Frontal cortex (tissue), 3 donors: ENCODE measurements at regions not wholly inside any gene's neighbourhood (a gene's known extent, or its start where the extent isn't known, plus 50 kb on each side); places are given as distances from the start of the nearest gene placed in this dataset.

Experiments used
- DNase-seq, 2 donors: peaks; one replicate each; pipeline ENCODE4 v3.0.0; 2012; ENCODE audit warnings: low spot score in 2 of 2
- FAIRE-seq: peaks from 2 replicates; lab custom pipeline; 2012; peaks lifted over from hg19 to GRCh38; lab: Jason Lieb, UNC
- donor health status: control.
- donor health status: control.
- donor health status: control.

GRCh38 chr20:4384961-4385360, 135.9 kb upstream of the ADRA1D start:
- DNase-seq (no peak), FAIRE-seq (no peak)

- FAIRE-seq (no peak), DNase-seq (no peak)
Measured at GRCh38 chr20:4383961-4384360, 134.9 kb upstream of the ADRA1D start.

DNA sequence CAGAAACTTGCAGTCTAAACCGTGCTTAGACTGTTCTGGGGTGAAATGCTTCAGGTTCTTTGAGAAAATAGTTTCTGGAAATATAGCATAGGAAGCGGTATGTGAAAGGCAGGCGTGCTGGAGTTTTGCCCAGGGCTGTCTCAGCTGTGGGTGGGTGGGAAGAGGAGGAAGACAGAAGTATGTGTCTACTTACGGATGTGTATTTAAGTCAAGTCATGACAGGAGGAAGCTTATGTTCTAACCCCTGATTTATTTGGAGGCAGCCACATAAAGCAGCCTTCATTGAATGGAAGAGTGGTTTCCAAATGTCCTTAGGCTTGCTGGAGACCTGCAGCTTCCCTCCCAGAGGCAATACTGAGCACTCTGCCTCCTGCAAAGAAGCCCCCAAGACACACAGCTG, 126.8 kb upstream of the ADRA1D start:
- no peak for FAIRE-seq
- no peak for DNase-seq

GRCh38 chr20:4373454-4373853, 124.4 kb upstream of the ADRA1D start:
- DNase-seq (no peak), FAIRE-seq (no peak)

DNA sequence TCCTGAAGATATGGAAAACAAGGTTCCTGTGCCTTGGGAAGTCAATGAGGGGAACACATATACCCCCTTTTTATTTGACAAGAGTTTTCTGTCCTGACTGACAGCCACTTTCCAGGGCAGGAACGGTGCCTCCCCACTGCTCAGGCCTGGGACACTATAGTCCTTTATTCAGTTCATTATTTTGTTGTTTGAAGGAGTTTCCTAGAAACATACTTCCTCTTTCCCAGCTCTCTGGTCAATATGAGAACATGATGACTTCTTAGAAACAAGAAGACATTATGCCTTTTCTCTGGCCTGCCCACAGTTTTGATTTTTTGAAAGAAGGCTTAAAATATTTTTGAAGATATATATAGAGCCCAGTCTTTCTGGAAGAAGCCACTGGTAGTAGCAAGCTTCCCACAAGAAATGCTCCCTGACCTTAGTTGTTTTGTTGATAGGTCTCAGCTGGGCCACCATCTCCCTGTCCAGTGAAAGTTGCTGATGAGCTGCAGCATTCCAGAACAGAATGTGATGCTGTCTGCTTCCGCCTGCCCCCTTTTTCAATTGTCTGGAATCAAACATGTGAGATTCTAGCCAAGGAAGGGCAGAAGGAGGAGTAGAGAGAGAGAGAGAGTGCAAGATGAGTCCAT, 122.7 kb upstream of the ADRA1D start:
- FAIRE-seq (no peak), DNase-seq (no peak)

DNA sequence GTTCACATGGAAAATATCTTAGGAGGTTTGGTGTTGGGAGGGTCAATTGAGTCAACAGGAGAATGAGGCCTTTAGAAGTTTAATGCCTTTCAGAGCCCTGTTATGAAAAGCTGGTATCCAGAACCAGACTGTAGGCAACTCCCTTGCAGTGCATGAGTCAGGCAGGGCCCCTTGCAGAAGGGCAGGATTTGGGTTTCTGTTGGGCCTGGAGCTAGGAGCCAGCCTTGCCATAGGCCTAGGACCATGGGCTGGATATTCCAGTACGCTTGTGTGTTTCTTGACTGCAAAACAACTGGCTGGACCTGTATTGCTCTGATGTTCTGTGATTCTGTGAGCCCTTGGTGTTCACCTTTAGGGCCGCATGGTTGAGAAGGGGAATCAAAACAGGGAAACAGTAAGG, 121.8 kb upstream of the ADRA1D start:
- DNase-seq, result no peak
- FAIRE-seq, result no peak

GRCh38 chr20:4369798-4370124, 120.7 kb upstream of the ADRA1D start:
- DNase-seq (no peak), FAIRE-seq (no peak)

DNA sequence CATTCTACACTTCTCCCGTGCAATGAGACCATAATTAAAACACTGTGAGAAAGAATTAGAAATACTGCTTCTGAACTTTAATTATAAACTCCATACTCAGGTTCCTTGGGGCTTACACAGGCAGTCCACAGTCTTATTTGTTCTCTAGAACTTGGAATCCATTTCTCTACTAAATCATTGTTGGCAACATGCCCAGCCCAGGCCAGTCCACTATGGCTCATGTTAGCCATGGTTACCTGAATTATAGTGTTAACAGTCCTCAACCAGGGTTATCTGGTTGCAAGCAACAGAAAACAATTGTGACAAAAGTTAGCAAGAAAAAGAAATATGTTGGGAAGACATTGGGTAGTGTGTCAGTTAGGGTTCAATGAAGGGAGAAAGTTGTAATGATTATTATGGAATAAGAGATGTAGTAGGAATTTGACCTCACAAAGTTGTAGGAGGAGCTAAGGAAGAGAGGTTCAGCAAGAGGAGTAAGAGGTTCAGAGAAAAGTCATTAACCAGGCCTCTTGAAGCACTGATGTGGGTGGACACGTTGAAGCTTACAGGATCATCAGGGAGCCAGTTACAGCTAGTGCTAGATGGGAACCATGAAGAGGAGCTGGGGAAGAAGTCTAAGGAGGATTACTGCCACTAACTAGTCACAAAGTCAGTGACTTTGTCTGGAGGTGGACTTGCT, 120.2 kb upstream of the ADRA1D start:
- DNase-seq (no peak), FAIRE-seq (no peak)

DNA sequence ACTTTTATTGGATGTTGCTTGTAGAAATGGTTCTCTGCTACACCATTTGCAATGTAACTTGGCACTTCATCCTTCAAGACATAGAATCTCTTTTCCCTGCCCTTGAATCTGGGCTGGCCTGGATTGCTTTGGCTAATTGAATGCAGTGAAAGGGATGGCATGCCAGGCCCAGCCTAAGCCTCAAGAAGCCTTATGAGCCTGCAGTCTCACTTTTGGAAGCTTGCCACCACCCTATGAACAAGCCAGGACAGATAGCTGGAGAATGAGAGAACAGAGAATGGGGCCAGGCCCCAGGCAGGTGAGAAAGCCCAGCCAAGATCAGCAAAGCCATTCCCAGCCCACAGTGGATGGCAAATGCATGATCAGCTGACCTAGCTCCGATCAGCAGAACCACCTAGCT, 117.0 kb upstream of the ADRA1D start:
- FAIRE-seq (no peak), DNase-seq (no peak)

DNA sequence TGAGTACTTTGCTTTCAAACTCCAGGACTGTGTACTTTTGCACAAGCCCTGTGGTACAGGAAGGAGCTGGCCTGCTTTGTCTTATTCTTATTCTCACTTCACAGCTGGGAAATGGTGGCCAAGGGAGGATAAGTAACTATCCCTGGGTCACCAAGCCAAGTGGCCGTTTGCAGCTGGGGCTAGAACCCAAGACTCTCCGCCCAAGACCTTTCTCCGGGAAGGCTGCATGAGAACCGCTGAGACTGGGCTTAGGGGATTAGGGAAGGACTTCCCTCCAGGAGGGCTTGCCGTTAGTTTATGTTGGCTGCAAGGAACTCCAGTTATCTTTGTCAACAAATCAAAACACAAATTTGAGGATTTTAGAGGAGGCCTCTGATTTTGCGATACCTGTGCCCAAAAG, 109.5 kb upstream of the ADRA1D start:
- no peak for DNase-seq

GRCh38 chr20:4352348-4352747, 103.3 kb upstream of the ADRA1D start:
- no peak for FAIRE-seq

More for the DNA sequence above, 109.5 kb upstream of the ADRA1D start:
- no peak for FAIRE-seq

DNA sequence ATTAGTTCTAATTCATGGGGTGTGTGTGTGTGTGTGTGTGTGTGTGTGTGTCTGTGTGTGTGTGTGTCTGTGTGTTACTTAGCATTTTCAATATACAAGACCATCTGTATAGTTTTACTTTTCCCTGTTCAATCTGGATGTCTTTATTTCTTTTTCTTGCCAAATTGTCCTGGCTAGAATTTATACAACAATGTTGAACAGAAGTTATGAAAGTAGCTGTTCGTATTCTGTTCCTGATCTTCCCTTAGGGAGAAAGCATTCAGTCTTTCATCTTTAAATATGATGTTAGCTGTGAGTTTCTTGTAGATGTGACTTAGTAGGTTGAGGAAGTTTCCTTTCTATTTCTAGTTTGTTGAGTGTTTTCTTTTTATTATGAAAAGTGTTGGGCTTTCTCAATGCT, 101.0 kb upstream of the ADRA1D start:
- no peak for FAIRE-seq
- DNase-seq, result no peak

More at GRCh38 chr20:4352348-4352747, 103.3 kb upstream of the ADRA1D start:
- no peak for DNase-seq

GRCh38 chr20:4344670-4345069, 95.6 kb upstream of the ADRA1D start:
- DNase-seq (no peak), FAIRE-seq (no peak)

DNA sequence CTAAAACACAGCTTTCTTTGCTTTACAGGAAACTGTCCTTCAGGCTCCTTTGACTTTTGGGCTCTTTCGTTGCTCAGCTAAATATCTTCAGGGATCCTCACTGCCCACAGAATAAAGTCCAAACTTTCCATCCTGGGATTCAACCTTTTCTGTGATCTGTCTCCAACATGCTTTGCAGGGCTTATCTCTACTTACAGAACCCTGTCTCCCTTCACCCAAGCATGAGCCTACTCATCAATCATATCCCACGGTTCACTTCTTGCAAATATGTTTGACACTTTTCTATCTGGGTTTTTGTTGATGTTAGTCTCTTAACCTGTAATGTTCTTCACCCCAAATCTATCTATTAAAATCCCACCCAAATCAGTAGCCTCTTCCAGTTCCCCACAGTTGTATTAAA, 93.5 kb upstream of the ADRA1D start:
- FAIRE-seq (no peak), DNase-seq (no peak)

DNA sequence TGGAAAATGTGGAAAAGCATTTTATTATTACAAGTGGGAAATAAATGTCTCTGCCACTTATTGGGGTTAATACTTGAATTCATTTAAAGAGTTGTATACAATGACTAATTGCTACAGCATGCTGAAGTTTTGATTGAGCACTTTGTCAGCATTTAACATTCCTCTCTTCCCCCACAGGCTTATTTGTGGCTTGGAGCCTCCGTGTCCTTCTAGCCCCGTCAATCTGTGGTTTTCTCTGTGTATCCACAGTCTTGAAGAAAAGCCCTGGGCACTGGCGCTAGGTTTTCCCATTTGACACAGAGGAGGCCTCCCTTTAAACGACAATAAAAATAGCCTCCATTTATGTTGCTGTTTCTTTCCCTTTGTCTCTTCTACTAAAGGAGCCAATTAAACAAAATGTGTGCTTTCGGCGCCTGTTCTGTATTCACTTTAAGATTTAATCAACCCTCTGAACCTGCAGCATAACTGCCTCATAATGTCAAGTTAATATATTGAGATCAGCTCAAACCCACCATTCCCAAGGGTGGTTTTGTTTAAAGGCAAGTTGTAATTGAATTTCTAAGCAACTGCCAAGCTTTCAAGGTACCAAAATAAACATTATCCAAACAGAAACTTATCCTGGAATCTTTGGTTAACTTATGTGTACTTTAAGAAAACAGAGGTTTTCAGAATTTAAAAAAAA, 92.9 kb upstream of the ADRA1D start:
- FAIRE-seq, result no peak

DNA sequence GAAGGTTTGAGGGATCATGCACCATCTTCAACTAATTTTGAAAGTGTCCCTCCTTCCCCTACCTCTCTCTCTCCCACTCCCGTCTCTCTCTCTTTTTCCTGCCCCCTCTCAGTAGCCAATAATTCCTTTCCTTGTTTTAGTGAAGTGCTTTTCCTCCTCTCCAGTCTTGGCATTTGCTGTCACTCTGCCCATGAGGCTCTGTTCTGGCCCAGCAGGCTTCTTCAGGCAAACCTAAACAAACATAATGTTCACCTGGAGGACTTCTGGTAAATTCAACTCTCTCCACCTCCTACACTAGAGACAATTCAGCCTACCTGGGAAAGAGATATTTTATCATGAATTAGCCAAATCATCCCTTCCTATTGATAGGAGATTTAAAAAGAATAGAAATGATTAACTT, 86.6 kb upstream of the ADRA1D start:
- FAIRE-seq (no peak), DNase-seq (no peak)

More for the DNA sequence above, 92.9 kb upstream of the ADRA1D start:
- DNase-seq, result no peak

DNA sequence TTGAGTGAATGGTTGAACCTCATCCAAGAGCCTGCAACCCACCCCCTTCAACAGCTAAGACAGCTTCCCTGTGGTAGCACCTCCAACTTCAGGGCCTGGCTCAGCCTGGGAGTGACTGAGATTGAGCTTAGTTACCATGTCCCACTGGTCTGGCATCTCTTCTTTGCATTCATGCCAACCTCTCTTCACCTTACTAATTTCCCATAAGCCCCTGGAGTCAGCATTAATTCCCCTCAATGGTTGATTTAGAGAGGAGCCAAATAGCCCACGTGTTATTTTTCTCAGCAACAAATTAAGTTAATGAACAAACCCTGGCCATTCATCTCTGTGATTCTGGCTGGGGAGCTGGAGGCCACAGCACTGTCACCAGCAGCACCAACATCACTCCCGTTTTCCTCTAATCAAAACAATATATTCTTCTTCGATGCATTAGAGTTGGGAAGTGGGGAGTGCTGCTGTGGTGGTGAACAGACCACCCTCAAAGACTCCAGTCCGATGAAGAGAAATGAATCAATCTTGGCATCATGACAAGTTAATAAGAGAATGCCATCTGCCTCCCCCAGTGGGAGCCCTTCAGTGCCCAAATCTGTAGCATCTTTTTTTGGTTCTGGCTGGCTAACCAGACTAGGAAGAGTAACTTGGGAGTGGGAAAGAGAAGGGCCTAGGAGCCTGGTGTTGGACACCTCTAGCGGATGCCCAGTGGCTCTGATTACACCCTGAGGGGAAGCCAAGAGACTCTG, 83.2 kb upstream of the ADRA1D start:
- FAIRE-seq, result no peak
- no peak for DNase-seq

DNA sequence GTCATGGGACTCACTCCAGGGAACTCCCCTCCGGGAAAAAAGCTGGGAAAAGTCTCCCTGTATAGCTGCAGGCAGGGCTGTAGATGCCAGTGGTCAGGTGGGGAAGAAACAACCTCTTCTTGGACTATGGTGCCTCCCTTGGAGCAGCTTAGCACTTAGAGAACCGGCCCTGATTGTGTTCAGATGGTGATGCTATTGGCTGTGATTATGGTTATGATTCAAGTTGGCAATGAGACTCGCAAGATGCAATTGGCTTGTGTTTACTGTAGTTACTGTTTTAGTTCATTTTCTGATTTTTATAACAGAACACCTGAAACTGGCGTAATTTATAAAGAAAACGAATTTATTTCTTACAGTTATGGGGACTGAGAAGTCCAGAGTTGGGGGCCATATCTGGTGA, 80.9 kb upstream of the ADRA1D start:
- DNase-seq, result no peak
- no peak for FAIRE-seq

DNA sequence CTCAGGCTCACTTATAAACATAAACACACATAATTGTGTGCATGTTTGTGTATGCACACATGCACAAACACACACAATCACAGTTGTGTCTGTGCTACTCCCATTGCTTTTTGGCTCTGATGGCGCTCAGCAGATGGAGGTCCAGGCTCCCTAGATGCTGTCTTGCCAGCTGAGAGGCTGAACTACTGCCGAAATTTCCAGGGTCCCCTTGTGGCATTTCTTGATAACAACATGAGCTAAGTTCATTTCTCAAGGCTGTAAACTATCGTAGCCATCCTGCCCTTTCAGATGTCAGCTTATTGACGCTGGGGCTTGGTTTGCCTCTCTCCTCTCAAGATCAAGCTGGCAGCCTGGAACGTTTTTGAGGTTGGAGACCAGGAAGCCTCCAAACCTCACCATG, 80.1 kb upstream of the ADRA1D start:
- no peak for DNase-seq
- FAIRE-seq, result no peak

GRCh38 chr20:4328541-4328940, 79.5 kb upstream of the ADRA1D start:
- FAIRE-seq (no peak), DNase-seq (no peak)

GRCh38 chr20:4327956-4328355, 78.9 kb upstream of the ADRA1D start:
- FAIRE-seq (no peak), DNase-seq (no peak)
